ENCODE measurements at regions not wholly inside any gene's neighbourhood (a gene's known extent, or its start where the extent isn't known, plus 50 kb on each side); places are given as distances from the start of the nearest gene placed in this dataset.

DNA sequence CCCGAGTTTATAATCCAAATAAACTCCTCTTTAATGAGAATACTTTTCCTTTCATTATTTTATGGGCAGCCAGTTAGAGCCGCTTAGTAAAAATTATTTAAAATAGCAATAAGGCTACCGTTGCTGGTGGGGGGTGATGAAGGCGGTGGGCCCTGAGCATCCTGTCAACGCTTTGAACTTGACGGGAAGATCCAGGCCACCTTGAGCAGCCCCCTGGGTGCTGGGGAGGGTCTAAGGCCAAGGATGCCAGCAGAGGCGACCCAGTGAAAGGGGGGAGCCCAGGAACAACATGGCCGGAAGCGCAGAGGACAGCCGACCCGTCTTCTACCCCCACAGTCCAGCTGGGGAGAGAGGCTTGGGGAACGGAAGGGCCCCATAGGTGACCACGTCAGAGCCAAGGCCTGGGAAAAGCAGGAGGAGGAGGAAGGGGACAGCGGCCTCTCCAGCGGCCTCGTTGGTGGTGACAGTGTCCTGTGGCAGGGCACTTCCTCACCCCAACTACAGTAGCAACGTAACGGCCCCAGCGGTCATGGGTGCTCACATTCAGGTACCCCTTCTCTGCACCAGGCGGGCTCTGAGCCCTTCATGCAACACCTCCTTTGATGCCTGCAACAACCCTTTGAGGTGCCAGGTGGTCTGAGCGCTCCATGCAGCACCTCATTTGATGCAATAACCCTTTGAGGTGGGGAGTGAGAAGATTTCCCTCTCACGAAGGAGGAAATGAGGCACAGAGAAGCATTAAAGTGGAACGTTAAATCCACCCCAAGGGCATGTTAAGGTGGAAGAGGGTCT lies 695.3 kb downstream of the TBC1D22A start:
- TF ChIP-seq, protein P1, sequence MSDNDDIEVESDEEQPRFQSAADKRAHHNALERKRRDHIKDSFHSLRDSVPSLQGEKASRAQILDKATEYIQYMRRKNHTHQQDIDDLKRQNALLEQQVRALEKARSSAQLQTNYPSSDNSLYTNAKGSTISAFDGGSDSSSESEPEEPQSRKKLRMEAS (IDR thresholded peaks at IDR 0.05; ENCODE audit: low read depth, low read length), result no peak
- TF ChIP-seq, protein P2, sequence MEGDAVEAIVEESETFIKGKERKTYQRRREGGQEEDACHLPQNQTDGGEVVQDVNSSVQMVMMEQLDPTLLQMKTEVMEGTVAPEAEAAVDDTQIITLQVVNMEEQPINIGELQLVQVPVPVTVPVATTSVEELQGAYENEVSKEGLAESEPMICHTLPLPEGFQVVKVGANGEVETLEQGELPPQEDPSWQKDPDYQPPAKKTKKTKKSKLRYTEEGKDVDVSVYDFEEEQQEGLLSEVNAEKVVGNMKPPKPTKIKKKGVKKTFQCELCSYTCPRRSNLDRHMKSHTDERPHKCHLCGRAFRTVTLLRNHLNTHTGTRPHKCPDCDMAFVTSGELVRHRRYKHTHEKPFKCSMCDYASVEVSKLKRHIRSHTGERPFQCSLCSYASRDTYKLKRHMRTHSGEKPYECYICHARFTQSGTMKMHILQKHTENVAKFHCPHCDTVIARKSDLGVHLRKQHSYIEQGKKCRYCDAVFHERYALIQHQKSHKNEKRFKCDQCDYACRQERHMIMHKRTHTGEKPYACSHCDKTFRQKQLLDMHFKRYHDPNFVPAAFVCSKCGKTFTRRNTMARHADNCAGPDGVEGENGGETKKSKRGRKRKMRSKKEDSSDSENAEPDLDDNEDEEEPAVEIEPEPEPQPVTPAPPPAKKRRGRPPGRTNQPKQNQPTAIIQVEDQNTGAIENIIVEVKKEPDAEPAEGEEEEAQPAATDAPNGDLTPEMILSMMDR (IDR thresholded peaks at IDR 0.05; ENCODE audit: low read depth, low read length), result no peak
- no peak for TF ChIP-seq POLR2A (IDR thresholded peaks at IDR 0.05; ENCODE audit: extremely low read depth, insufficient read length)

Data from NB4 (cell line).